Osteoblast (primary cell): ENCODE measurements at regions not wholly inside any gene's neighbourhood (a gene's known extent, or its start where the extent isn't known, plus 50 kb on each side); places are given as distances from the start of the nearest gene placed in this dataset.

Experiments
- DNase-seq: peaks from one replicate; pipeline ENCODE4 v3.0.0; 2011; ENCODE audit warnings: low spot score, mixed read lengths; ENCODE audit not compliant: insufficient read length; ENCODE audit errors: missing footprints
- H2AFZ ChIP-seq: 2 replicates; pipeline ENCODE4 v1.6.0; 2011; ENCODE audit warnings: mild to moderate bottlenecking, low read length
- H3K27ac ChIP-seq: 2 replicates; pipeline ENCODE4 v1.5.1; 2011; ENCODE audit warnings: mild to moderate bottlenecking, low read depth, low read length, moderate library complexity
- H3K27me3 ChIP-seq: 2 replicates; pipeline ENCODE4 v1.6.0; 2012; ENCODE audit warnings: mild to moderate bottlenecking, control low read depth, inconsistent platforms, low read length, moderate library complexity; ENCODE audit not compliant: insufficient read depth
- H3K36me3 ChIP-seq: 2 replicates; pipeline ENCODE4 v1.5.1; 2011; ENCODE audit warnings: mild to moderate bottlenecking, low read length, control low read depth, moderate library complexity; ENCODE audit not compliant: insufficient read depth
- H3K4me1 ChIP-seq: 2 replicates; pipeline ENCODE4 v1.5.1; 2011; ENCODE audit warnings: mild to moderate bottlenecking, low read length, control low read depth, moderate library complexity; ENCODE audit not compliant: insufficient read depth
- H3K4me2 ChIP-seq: 2 replicates; pipeline ENCODE4 v1.6.0; 2011; ENCODE audit warnings: mild to moderate bottlenecking, low read length; ENCODE audit not compliant: insufficient read depth
- H3K4me3 ChIP-seq: fragments of 200-600 bp; sonication (generic); 3 replicates; pipeline ENCODE4 v1.5.1; 2012; ENCODE audit warnings: mild to moderate bottlenecking, low read length, inconsistent platforms; ENCODE audit not compliant: insufficient read depth
- H3K79me2 ChIP-seq: 2 replicates; pipeline ENCODE4 v1.6.0; 2012; ENCODE audit warnings: mild to moderate bottlenecking, low read length, control low read depth, inconsistent platforms; ENCODE audit not compliant: insufficient read depth
- H3K9me3 ChIP-seq: 2 replicates; pipeline ENCODE4 v1.5.1; 2011; ENCODE audit warnings: low read depth, low read length, control low read depth
- H4K20me1 ChIP-seq: 2 replicates; pipeline ENCODE4 v1.6.0; 2012; ENCODE audit warnings: mild to moderate bottlenecking, low read length, control low read depth; ENCODE audit not compliant: insufficient read depth
- CTCF ChIP-seq: IDR thresholded peaks from 2 replicates; pipeline ENCODE4 v1.5.1; 2011; ENCODE audit warnings: mild to moderate bottlenecking, low read depth, low read length, moderate library complexity; ENCODE audit errors: extremely low read depth

DNA sequence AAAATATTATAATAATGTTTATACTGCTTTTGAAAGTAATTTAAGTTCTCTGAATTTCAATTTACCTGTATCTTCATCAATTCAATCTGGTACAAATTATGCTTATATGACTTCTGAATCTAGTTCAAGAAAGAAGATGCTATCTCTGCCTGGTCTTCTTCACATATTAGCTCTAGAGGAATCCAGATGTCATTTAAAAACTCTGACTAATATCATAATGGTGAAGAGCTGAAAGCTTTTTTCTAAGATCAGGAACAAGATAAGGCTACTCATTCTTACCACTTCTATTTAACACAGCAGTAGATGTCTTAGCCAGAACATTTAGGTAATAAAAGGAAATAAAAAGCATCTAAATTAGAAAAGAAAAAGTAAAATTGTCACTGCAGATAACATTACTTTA lies 636.1 kb downstream of the ARAP2 start:
- Histone ChIP-seq H3K9me3 (peaks cover 2% of the 10 kb centered on the region), H4K20me1 (no peaks in the 10 kb centered on the region), H3K4me2 (no peak overlapping the region), H3K36me3 (no peaks in the 10 kb centered on the region), H3K79me2 (no peaks in the 10 kb centered on the region), H3K27ac (no peak overlapping the region), H3K4me1 (no peaks in the 10 kb centered on the region), H3K27me3 (no peaks in the 10 kb centered on the region), H3K4me3 (no peak overlapping the region), H2AFZ (no peak overlapping the region)
- no peak for TF ChIP-seq CTCF
- no peak for DNase-seq

- TF ChIP-seq CTCF, result no peak
- no peaks in the 10 kb centered on the region for H3K27me3 ChIP-seq
- H3K27ac ChIP-seq, result no peak overlapping the region
- no peaks in the 10 kb centered on the region for H3K36me3 ChIP-seq
- no peaks in the 10 kb centered on the region for H3K4me1 ChIP-seq
- H4K20me1 ChIP-seq, result no peaks in the 10 kb centered on the region
- no peak overlapping the region for H3K4me2 ChIP-seq
- no peaks in the 10 kb centered on the region for H3K79me2 ChIP-seq
- no peak overlapping the region for H3K4me3 ChIP-seq
- no peak for DNase-seq
- H3K9me3 ChIP-seq, result peaks cover 2% of the 10 kb centered on the region
- H2AFZ ChIP-seq, result no peak overlapping the region
These were observed 630.2 kb downstream of the ARAP2 start for GRCh38 chr4:35614120-35614519.

DNA sequence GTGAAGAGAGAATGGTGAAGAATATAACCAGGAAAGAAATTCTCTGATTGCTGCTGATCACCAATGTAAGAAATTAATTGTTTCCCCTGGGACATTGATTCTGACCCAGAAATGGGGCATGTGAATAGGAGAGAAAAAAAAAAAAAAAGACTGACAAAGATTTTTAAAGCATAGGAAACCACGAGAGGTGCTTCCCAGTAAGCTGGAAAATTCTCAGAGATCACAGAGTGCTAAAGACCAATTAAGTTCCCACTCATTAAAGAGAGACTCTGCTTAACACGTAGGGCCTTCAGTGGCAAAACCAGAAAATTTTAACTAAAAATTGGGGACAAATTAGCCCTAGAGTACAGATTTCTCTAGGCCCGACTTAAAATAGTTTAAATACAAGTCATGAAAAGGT lies 604.4 kb downstream of the ARAP2 start:
- TF ChIP-seq CTCF, result no peak
- Histone ChIP-seq H3K27ac (no peak overlapping the region), H3K79me2 (no peaks in the 10 kb centered on the region), H3K4me2 (no peak overlapping the region), H4K20me1 (no peaks in the 10 kb centered on the region), H3K4me3 (no peak overlapping the region), H3K9me3 (no peaks in the 10 kb centered on the region), H3K4me1 (no peaks in the 10 kb centered on the region), H2AFZ (no peak overlapping the region), H3K36me3 (no peaks in the 10 kb centered on the region), H3K27me3 (no peaks in the 10 kb centered on the region)
- DNase-seq, result no peak

GRCh38 chr4:35643661-35644060 lies 600.7 kb downstream of the ARAP2 start:
- H3K4me1 ChIP-seq, result no peaks in the 10 kb centered on the region
- H3K27me3 ChIP-seq, result no peaks in the 10 kb centered on the region
- H3K27ac ChIP-seq, result no peak overlapping the region
- H3K79me2 ChIP-seq, result no peaks in the 10 kb centered on the region
- no peak overlapping the region for H3K4me2 ChIP-seq
- H3K4me3 ChIP-seq, result no peak overlapping the region
- no peaks in the 10 kb centered on the region for H3K36me3 ChIP-seq
- no peaks in the 10 kb centered on the region for H4K20me1 ChIP-seq
- no peak for TF ChIP-seq CTCF
- H2AFZ ChIP-seq, result no peak overlapping the region
- no peak for DNase-seq
- no peaks in the 10 kb centered on the region for H3K9me3 ChIP-seq
